ENCODE measurements at regions not wholly inside any gene's neighbourhood (a gene's known extent, or its start where the extent isn't known, plus 50 kb on each side); places are given as distances from the start of the nearest gene placed in this dataset.

- H3K27me3 ChIP-seq (ENCODE audit: insufficient read depth, low read length) = no peaks in the 10 kb centered on the region
- no peaks in the 10 kb centered on the region for H4K20me1 ChIP-seq (ENCODE audit: insufficient read depth, low read length)
- H3K9ac ChIP-seq (ENCODE audit: low read length) = no peak overlapping the region
- no peak overlapping the region for H3K4me2 ChIP-seq (ENCODE audit: low read length)
- no peak overlapping the region for H2AFZ ChIP-seq (ENCODE audit: low read length)
- no peaks in the 10 kb centered on the region for H3K36me3 ChIP-seq (ENCODE audit: insufficient read depth, low read length)
- no peak overlapping the region for H3K27ac ChIP-seq (ENCODE audit: low read depth, low read length, poor library complexity, severe bottlenecking)
- H3K4me1 ChIP-seq (ENCODE audit: insufficient read depth, low read length, severe bottlenecking) = no peaks in the 10 kb centered on the region
- H3K9me3 ChIP-seq (ENCODE audit: low read length) = no peaks in the 10 kb centered on the region
- no peak overlapping the region for H3K4me3 ChIP-seq (ENCODE audit: low read depth, low read length, poor library complexity, severe bottlenecking)
- H3K9me2 ChIP-seq (ENCODE audit: low read depth, low read length) = no peaks in the 10 kb centered on the region
- TF ChIP-seq EZH2 (IDR thresholded peaks at IDR 0.05; ENCODE audit: borderline replicate concordance, low read length) = no peak
- no peak for TF ChIP-seq CTCF (IDR thresholded peaks at IDR 0.05; ENCODE audit: low read length)
- H3F3A ChIP-seq (ENCODE audit: insufficient read depth, low read length) = no peaks in the 10 kb centered on the region
- no peaks in the 10 kb centered on the region for H3K79me2 ChIP-seq (ENCODE audit: insufficient read depth, low read length)
These were observed 73.3 kb upstream of the PCSK1 start for GRCh38 chr5:96506376-96506775.

GRCh38 chr5:96506866-96507527 is 73.9 kb upstream of the PCSK1 start:
- H2AFZ ChIP-seq (ENCODE audit: low read length) = no peak overlapping the region
- no peaks in the 10 kb centered on the region for H3K9me3 ChIP-seq (ENCODE audit: low read length)
- no peaks in the 10 kb centered on the region for H3K36me3 ChIP-seq (ENCODE audit: insufficient read depth, low read length)
- TF ChIP-seq CTCF (IDR thresholded peaks at IDR 0.05; ENCODE audit: low read length) (no peak), EZH2 (IDR thresholded peaks at IDR 0.05; ENCODE audit: borderline replicate concordance, low read length) (no peak)
- H3K9me2 ChIP-seq (ENCODE audit: low read depth, low read length) = no peaks in the 10 kb centered on the region
- no peaks in the 10 kb centered on the region for H3K27me3 ChIP-seq (ENCODE audit: insufficient read depth, low read length)
- H3K4me2 ChIP-seq (ENCODE audit: low read length) = no peak overlapping the region
- no peak overlapping the region for H3K4me3 ChIP-seq (ENCODE audit: low read depth, low read length, poor library complexity, severe bottlenecking)
- H3K9ac ChIP-seq (ENCODE audit: low read length) = no peak overlapping the region
- H3K4me1 ChIP-seq (ENCODE audit: insufficient read depth, low read length, severe bottlenecking) = no peaks in the 10 kb centered on the region
- H3F3A ChIP-seq (ENCODE audit: insufficient read depth, low read length) = no peaks in the 10 kb centered on the region
- H3K79me2 ChIP-seq (ENCODE audit: insufficient read depth, low read length) = no peaks in the 10 kb centered on the region
- H3K27ac ChIP-seq (ENCODE audit: low read depth, low read length, poor library complexity, severe bottlenecking) = no peak overlapping the region
- H4K20me1 ChIP-seq (ENCODE audit: insufficient read depth, low read length) = no peaks in the 10 kb centered on the region

- Histone ChIP-seq H3K36me3 (ENCODE audit: insufficient read depth, low read length) (no peaks in the 10 kb centered on the region), H3K9ac (ENCODE audit: low read length) (no peak overlapping the region), H3F3A (ENCODE audit: insufficient read depth, low read length) (no peaks in the 10 kb centered on the region), H3K4me1 (ENCODE audit: insufficient read depth, low read length, severe bottlenecking) (no peaks in the 10 kb centered on the region), H3K27me3 (ENCODE audit: insufficient read depth, low read length) (no peaks in the 10 kb centered on the region), H4K20me1 (ENCODE audit: insufficient read depth, low read length) (no peaks in the 10 kb centered on the region), H2AFZ (ENCODE audit: low read length) (no peak overlapping the region), H3K9me3 (ENCODE audit: low read length) (no peaks in the 10 kb centered on the region), H3K27ac (ENCODE audit: low read depth, low read length, poor library complexity, severe bottlenecking) (no peak overlapping the region), H3K79me2 (ENCODE audit: insufficient read depth, low read length) (no peaks in the 10 kb centered on the region), H3K9me2 (ENCODE audit: low read depth, low read length) (no peaks in the 10 kb centered on the region), H3K4me2 (ENCODE audit: low read length) (no peak overlapping the region), H3K4me3 (ENCODE audit: low read depth, low read length, poor library complexity, severe bottlenecking) (no peak overlapping the region)
- no peak for TF ChIP-seq CTCF (IDR thresholded peaks at IDR 0.05; ENCODE audit: low read length)
- TF ChIP-seq EZH2 (IDR thresholded peaks at IDR 0.05; ENCODE audit: borderline replicate concordance, low read length) = no peak
These were observed 76.3 kb upstream of the PCSK1 start for GRCh38 chr5:96509316-96509715.

All from OCI-LY1 (cell line).